ENCODE measurements at regions not wholly inside any gene's neighbourhood (a gene's known extent, or its start where the extent isn't known, plus 50 kb on each side); places are given as distances from the start of the nearest gene placed in this dataset.

DNA sequence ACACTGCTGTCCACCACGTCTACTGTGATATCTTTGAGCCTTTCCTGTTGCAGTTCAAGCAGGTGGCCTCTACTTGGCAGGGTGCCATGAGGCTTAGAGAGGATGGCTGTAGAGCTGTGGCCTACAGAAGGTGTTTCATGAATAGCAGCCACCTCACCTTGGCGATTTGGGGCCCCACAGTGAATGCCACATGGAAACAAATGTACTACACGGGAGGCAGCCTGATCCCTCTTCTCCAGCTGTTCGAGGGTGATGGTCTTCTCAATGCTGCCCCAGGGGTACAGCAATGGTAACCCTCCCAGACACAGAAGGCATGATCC, 70.7 kb downstream of the FAM43A start:
- intact Hi-C loops (cut with DNase I): no loop called here
- no peaks in the 10 kb centered on the region for H3K36me3 ChIP-seq
- no peaks in the 10 kb centered on the region for H3K4me1 ChIP-seq (replicated peaks)
- H3K9me3 ChIP-seq: no peaks in the 10 kb centered on the region
- H3K27me3 ChIP-seq (replicated peaks; ENCODE audit: insufficient read depth): no peaks in the 10 kb centered on the region
- no peak overlapping the region for H3K27ac ChIP-seq
- TF ChIP-seq POLR2AphosphoS5 (IDR thresholded peaks at IDR 0.05) (no peak), POLR2A (IDR thresholded peaks at IDR 0.05) (no peak)
- TF ChIP-seq, protein P1, sequence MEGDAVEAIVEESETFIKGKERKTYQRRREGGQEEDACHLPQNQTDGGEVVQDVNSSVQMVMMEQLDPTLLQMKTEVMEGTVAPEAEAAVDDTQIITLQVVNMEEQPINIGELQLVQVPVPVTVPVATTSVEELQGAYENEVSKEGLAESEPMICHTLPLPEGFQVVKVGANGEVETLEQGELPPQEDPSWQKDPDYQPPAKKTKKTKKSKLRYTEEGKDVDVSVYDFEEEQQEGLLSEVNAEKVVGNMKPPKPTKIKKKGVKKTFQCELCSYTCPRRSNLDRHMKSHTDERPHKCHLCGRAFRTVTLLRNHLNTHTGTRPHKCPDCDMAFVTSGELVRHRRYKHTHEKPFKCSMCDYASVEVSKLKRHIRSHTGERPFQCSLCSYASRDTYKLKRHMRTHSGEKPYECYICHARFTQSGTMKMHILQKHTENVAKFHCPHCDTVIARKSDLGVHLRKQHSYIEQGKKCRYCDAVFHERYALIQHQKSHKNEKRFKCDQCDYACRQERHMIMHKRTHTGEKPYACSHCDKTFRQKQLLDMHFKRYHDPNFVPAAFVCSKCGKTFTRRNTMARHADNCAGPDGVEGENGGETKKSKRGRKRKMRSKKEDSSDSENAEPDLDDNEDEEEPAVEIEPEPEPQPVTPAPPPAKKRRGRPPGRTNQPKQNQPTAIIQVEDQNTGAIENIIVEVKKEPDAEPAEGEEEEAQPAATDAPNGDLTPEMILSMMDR (IDR thresholded peaks at IDR 0.05): no peak
- DNase-seq (ENCODE audit: low spot score): no peak
- 70% methylated on average over 2 of the region's 4 CpGs for WGBS
- no peak overlapping the region for H3K4me3 ChIP-seq

DNA sequence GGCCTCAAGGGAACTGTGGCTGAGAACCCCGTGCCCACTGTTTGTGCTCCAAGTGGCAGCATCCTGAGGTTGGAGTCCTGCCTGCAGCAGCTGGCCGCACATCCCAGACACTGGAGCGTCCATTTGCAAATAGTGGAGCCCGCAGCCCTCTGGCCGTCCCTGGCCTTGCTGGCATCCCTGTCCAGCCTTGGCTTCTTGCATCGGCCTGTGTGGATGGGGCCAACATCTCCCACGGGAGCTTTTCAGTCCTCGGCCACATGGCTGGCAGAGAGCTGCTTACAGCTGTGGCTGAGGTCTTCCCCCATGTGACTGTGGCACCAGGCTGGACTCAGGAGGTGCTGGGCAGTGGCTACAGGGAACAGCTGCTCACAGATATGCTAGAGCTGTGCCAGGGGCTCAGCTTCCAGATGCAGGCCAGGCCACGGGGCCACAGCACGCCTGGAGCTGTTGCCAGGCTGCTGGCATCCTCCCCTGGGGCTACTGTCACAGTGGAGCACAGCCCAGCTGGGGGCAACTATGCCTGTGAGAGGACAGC, 71.2 kb downstream of the FAM43A start:
- intact Hi-C loops (cut with DNase I): no loop called here
- H3K9me3 ChIP-seq: no peaks in the 10 kb centered on the region
- DNase-seq (ENCODE audit: low spot score): no peak
- WGBS: 61% methylated on average over 9 of the region's 10 CpGs
- TF ChIP-seq, protein P1 (IDR thresholded peaks at IDR 0.05): no peak
- TF ChIP-seq POLR2A (IDR thresholded peaks at IDR 0.05) (no peak), POLR2AphosphoS5 (IDR thresholded peaks at IDR 0.05) (no peak)
- H3K27me3 ChIP-seq (replicated peaks; ENCODE audit: insufficient read depth): no peaks in the 10 kb centered on the region
- no peaks in the 10 kb centered on the region for H3K36me3 ChIP-seq
- H3K4me3 ChIP-seq: no peak overlapping the region
- H3K27ac ChIP-seq: peak overlapping the region in 1 of 2 donors; percentile 38
- H3K4me1 ChIP-seq (replicated peaks): no peaks in the 10 kb centered on the region

DNA sequence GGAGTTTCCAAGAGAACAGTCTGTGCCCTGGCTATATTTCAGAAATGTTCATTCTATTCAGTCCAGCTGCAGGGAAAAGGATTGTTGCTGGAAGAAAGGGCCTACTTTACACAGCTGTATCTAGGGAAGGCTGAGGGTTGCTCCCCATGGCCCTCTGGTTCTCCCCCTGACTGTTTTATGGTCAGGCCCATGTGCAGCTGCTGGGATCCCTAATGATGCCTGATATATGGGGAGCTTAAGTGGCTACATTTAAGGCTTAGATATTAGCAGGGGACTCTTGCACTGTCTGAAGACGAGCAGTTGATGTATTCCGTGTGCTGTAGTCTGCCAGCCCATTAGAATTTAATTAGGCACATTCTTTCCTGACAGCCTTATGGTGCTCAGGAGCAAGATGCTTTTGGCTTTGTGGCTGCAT, 72.0 kb downstream of the FAM43A start:
- H3K4me3 ChIP-seq: no peak overlapping the region
- no peak overlapping the region for H3K27ac ChIP-seq
- H3K4me1 ChIP-seq (replicated peaks): no peaks in the 10 kb centered on the region
- WGBS: 23% methylated on average over 2 of the region's 2 CpGs
- H3K36me3 ChIP-seq: no peaks in the 10 kb centered on the region
- no peaks in the 10 kb centered on the region for H3K9me3 ChIP-seq
- no peak for TF ChIP-seq POLR2AphosphoS5 (IDR thresholded peaks at IDR 0.05)
- no peak for DNase-seq (ENCODE audit: low spot score)
- intact Hi-C loops (cut with DNase I): no loop called here
- H3K27me3 ChIP-seq (replicated peaks; ENCODE audit: insufficient read depth): no peaks in the 10 kb centered on the region

DNA sequence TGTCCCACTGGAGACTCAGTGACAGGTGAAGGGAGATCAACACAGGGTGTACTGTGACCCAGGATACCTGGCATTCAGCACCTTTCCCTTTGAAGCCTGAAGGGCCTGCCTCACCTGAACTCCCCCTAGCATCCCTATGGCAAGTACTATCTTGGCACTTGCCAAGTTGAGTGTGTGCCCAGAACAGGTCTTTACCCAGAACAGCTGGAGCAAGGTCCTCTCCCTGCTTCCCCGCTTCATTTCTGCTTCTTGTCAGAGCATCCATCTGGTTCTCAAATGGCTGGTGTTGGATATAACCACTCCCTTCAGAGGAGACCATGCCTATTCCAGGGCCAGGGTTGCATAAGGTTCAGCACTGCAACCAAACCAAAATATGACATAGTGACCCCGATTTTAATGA, 73.0 kb downstream of the FAM43A start:
- Histone ChIP-seq H3K36me3 (no peaks in the 10 kb centered on the region), H3K4me3 (no peak overlapping the region), H3K4me1 (replicated peaks) (no peaks in the 10 kb centered on the region), H3K9me3 (no peaks in the 10 kb centered on the region), H3K27me3 (replicated peaks; ENCODE audit: insufficient read depth) (no peaks in the 10 kb centered on the region), H3K27ac (no peak overlapping the region)
- TF ChIP-seq, protein P1 (IDR thresholded peaks at IDR 0.05): no peak
- TF ChIP-seq POLR2A (IDR thresholded peaks at IDR 0.05): no peak
- TF ChIP-seq POLR2AphosphoS5 (IDR thresholded peaks at IDR 0.05): no peak
- WGBS: 71% methylated on average over 2 of the region's 2 CpGs
- DNase-seq (ENCODE audit: low spot score): no peak
- intact Hi-C loops (cut with DNase I): no loop called here

DNA sequence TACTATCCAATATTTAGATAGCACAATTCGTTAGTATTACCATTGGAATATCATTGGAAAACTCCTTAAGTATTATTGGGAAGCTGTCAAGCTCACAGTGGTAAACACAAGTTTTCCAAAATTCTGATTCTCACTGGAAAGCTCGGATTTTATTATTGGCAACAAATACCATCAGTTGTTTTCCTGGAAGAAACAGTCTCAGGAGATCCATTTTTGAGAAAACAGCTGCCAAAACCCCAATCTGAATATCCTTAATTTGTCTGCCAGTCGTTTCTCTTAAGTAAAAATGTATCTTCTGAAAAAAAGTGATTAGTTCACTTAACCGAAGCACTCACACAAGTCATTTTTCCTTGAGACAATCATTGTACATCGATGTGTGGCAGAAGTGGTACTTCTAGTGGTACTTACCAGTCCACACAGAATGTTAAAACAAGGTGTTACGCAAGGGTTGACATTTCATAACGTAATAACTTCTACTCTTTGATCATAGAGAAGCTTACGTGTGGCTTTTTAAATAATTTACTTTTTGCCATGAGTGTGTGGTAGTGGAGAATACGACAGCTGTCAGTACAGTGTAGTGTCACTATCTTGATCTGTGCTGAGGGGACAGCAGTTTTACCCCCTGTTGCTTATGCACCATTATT, 74.9 kb downstream of the FAM43A start:
- no peak overlapping the region for H3K27ac ChIP-seq
- H3K4me1 ChIP-seq (replicated peaks): no peaks in the 10 kb centered on the region
- 77% methylated on average over 9 of the region's 9 CpGs for WGBS
- H3K9me3 ChIP-seq: no peaks in the 10 kb centered on the region
- DNase-seq (ENCODE audit: low spot score): no peak
- TF ChIP-seq POLR2A (IDR thresholded peaks at IDR 0.05) (no peak), POLR2AphosphoS5 (IDR thresholded peaks at IDR 0.05) (no peak)
- TF ChIP-seq, protein P1 (IDR thresholded peaks at IDR 0.05): no peak
- no peak overlapping the region for H3K4me3 ChIP-seq
- intact Hi-C loops (cut with DNase I): loop anchor here (10.0 kb wide), 1 partner anchor 104 kb away; no protein-coding TSS in a partner anchor
- no peaks in the 10 kb centered on the region for H3K27me3 ChIP-seq (replicated peaks; ENCODE audit: insufficient read depth)
- H3K36me3 ChIP-seq: no peaks in the 10 kb centered on the region

Measured in prostate gland (tissue), 2 donors.